DOHH2 (cell line): ENCODE measurements at regions not wholly inside any gene's neighbourhood (a gene's known extent, or its start where the extent isn't known, plus 50 kb on each side); places are given as distances from the start of the nearest gene placed in this dataset.

Experiments used
- H3F3A ChIP-seq: fragments of 200-600 bp; sonication (generic), shearing (Covaris generic); 2 replicates; pipeline ENCODE4 v1.6.0; 2016; ENCODE audit warnings: antibody characterized with exemption, mild to moderate bottlenecking; ENCODE audit not compliant: control insufficient read depth, insufficient read depth
- H3K27ac ChIP-seq: fragments of 200-600 bp; sonication (generic); 2 replicates; pipeline ENCODE4 v1.5.1; 2014; ENCODE audit warnings: low read depth, mild to moderate bottlenecking, low read length, moderate library complexity
- H3K27me3 ChIP-seq: fragments of 200-600 bp; sonication (generic); 2 replicates; pipeline ENCODE4 v1.6.1; 2014; ENCODE audit warnings: mild to moderate bottlenecking, low read length, mixed read lengths; ENCODE audit not compliant: control insufficient read depth
- H3K36me3 ChIP-seq: fragments of 200-600 bp; sonication (generic); 2 replicates; pipeline ENCODE4 v1.6.1; 2014; ENCODE audit warnings: mild to moderate bottlenecking, low read length, moderate library complexity, mixed read lengths; ENCODE audit not compliant: control insufficient read depth
- H3K4me1 ChIP-seq: fragments of 200-600 bp; sonication (generic); 2 replicates; pipeline ENCODE4 v1.6.1; 2014; ENCODE audit warnings: mild to moderate bottlenecking, low read length, mixed read lengths; ENCODE audit not compliant: control insufficient read depth
- H3K4me2 ChIP-seq: fragments of 200-600 bp; sonication (generic); 2 replicates; pipeline ENCODE4 v1.6.0; 2014; ENCODE audit warnings: mild to moderate bottlenecking, low read length, moderate library complexity
- H3K4me3 ChIP-seq: fragments of 200-600 bp; sonication (generic); 2 replicates; pipeline ENCODE4 v1.5.1; 2014; ENCODE audit warnings: mild to moderate bottlenecking, low read length, mixed read lengths
- H3K79me2 ChIP-seq: fragments of 200-600 bp; sonication (generic); 2 replicates; pipeline ENCODE4 v1.6.1; 2014; ENCODE audit warnings: mild to moderate bottlenecking, low read length, mixed read lengths; ENCODE audit not compliant: control insufficient read depth
- H3K9me2 ChIP-seq: fragments of 200-600 bp; sonication (generic); replicated peaks from 2 replicates; pipeline ENCODE4 v1.6.1; 2014; ENCODE audit warnings: mild to moderate bottlenecking, low read length, mixed read lengths; ENCODE audit not compliant: control insufficient read depth
- H3K9me3 ChIP-seq: fragments of 200-600 bp; sonication (generic); 2 replicates; pipeline ENCODE4 v1.6.1; 2014; ENCODE audit warnings: antibody characterized with exemption, low read length, mixed read lengths; ENCODE audit not compliant: control insufficient read depth, insufficient read depth
- H4K20me1 ChIP-seq: fragments of 200-600 bp; sonication (generic); 2 replicates; pipeline ENCODE4 v1.6.0; 2014; ENCODE audit warnings: low read depth, mild to moderate bottlenecking, antibody characterized with exemption, low read length, moderate library complexity; ENCODE audit not compliant: control insufficient read depth, insufficient read depth
- CTCF ChIP-seq: fragments of 200-600 bp; sonication (generic); IDR thresholded peaks from one replicate; pipeline ENCODE4 v1.5.1; 2014; ENCODE audit warnings: antibody characterized with exemption, mild to moderate bottlenecking, low read depth, low read length; ENCODE audit not compliant: poor library complexity, severe bottlenecking
- EZH2phosphoT487 ChIP-seq: fragments of 200-600 bp; sonication (generic); IDR thresholded peaks from 2 replicates; pipeline ENCODE4 v1.6.1; 2017; ENCODE audit warnings: borderline replicate concordance, mild to moderate bottlenecking, antibody characterized with exemption, low read length, moderate library complexity, mixed read lengths

GRCh38 chr4:30968926-30969325 is 248.8 kb downstream of the PCDH7 start:
- H3K4me3 ChIP-seq = no peak overlapping the region
- H4K20me1 ChIP-seq = no peaks in the 10 kb centered on the region
- H3K9me2 ChIP-seq = no peaks in the 10 kb centered on the region
- H3K4me1 ChIP-seq = no peaks in the 10 kb centered on the region
- TF ChIP-seq CTCF = no peak
- TF ChIP-seq EZH2phosphoT487 = no peak
- no peaks in the 10 kb centered on the region for H3K36me3 ChIP-seq
- no peaks in the 10 kb centered on the region for H3K9me3 ChIP-seq
- no peak overlapping the region for H3K4me2 ChIP-seq
- no peaks in the 10 kb centered on the region for H3F3A ChIP-seq
- H3K27me3 ChIP-seq = no peaks in the 10 kb centered on the region
- H3K27ac ChIP-seq = no peak overlapping the region
- no peaks in the 10 kb centered on the region for H3K79me2 ChIP-seq

GRCh38 chr4:30972542-30972941 is 252.4 kb downstream of the PCDH7 start:
- no peaks in the 10 kb centered on the region for H3K79me2 ChIP-seq
- no peaks in the 10 kb centered on the region for H3F3A ChIP-seq
- H3K36me3 ChIP-seq = no peaks in the 10 kb centered on the region
- H3K4me2 ChIP-seq = no peak overlapping the region
- TF ChIP-seq CTCF (no peak), EZH2phosphoT487 (no peak)
- no peaks in the 10 kb centered on the region for H3K27me3 ChIP-seq
- no peaks in the 10 kb centered on the region for H3K9me2 ChIP-seq
- H3K4me3 ChIP-seq = no peak overlapping the region
- H3K9me3 ChIP-seq = no peaks in the 10 kb centered on the region
- H3K27ac ChIP-seq = no peak overlapping the region
- H3K4me1 ChIP-seq = no peaks in the 10 kb centered on the region
- H4K20me1 ChIP-seq = no peaks in the 10 kb centered on the region

GRCh38 chr4:30973993-30974392 is 253.8 kb downstream of the PCDH7 start:
- Histone ChIP-seq H3K79me2 (no peaks in the 10 kb centered on the region), H3K9me3 (no peaks in the 10 kb centered on the region), H3K36me3 (no peaks in the 10 kb centered on the region), H4K20me1 (no peaks in the 10 kb centered on the region), H3K4me3 (no peak overlapping the region), H3F3A (no peaks in the 10 kb centered on the region), H3K27me3 (no peaks in the 10 kb centered on the region), H3K4me1 (no peaks in the 10 kb centered on the region), H3K9me2 (no peaks in the 10 kb centered on the region), H3K27ac (no peak overlapping the region), H3K4me2 (no peak overlapping the region)
- TF ChIP-seq EZH2phosphoT487 (no peak), CTCF (no peak)

- Histone ChIP-seq H4K20me1 (no peaks in the 10 kb centered on the region), H3F3A (no peaks in the 10 kb centered on the region), H3K36me3 (no peaks in the 10 kb centered on the region), H3K27ac (no peak overlapping the region), H3K9me2 (no peaks in the 10 kb centered on the region), H3K79me2 (no peaks in the 10 kb centered on the region), H3K4me3 (no peak overlapping the region), H3K4me1 (no peaks in the 10 kb centered on the region), H3K4me2 (no peak overlapping the region), H3K9me3 (no peaks in the 10 kb centered on the region), H3K27me3 (no peaks in the 10 kb centered on the region)
- TF ChIP-seq EZH2phosphoT487 = no peak
- no peak for TF ChIP-seq CTCF
Measured at GRCh38 chr4:30979402-30979801, 259.2 kb downstream of the PCDH7 start.
